B cell (primary cell): ENCODE measurements at regions not wholly inside any gene's neighbourhood (a gene's known extent, or its start where the extent isn't known, plus 50 kb on each side); places are given as distances from the start of the nearest gene placed in this dataset.

Source experiments
- ATAC-seq: fragments of 200-7000 bp; cut with Tn5 transposase; one replicate; pipeline ENCODE4 v1.10.0; 2021; ENCODE audit warnings: low read depth, mild to moderate bottlenecking, moderate number of reproducible peaks, moderate library complexity
- CTCF ChIA-PET: fragments of 350-600 bp; sonication (Branson Sonifier 250); formaldehyde crosslinking; loops from one replicate; lab custom pipeline; 2021; ENCODE audit warnings: antibody characterized with exemption, inconsistent platforms; lab: Charles Lee
- POLR2A ChIA-PET: fragments of 350-600 bp; sonication (Branson Sonifier 250); formaldehyde crosslinking; loops from one replicate; lab custom pipeline; 2021; ENCODE audit warnings: antibody characterized with exemption; lab: Charles Lee
- DNase-seq: peaks from one replicate; pipeline ENCODE4 v3.0.0; 2013
- H2AFZ ChIP-seq: 2 replicates; pipeline ENCODE4 v1.6.1; 2012; ENCODE audit warnings: mild to moderate bottlenecking, low read depth, low read length; ENCODE audit not compliant: insufficient read depth, poor library complexity, severe bottlenecking
- H3K27ac ChIP-seq, 2 donors: 1 replicate in 1 of 2; 2 replicates in 1 of 2; pipeline ENCODE4 v1.5.1; 2012 to 2013; ENCODE audit warnings: low read length in 2 of 2, mild to moderate bottlenecking in 2 of 2, moderate library complexity in 1 of 2
- H3K27me3 ChIP-seq, 4 experiments: fragments of 200-600 bp in 1 of 4; sonication (generic) in 1 of 4; replicated peaks in 1 of 4; 1 replicate in 2 of 4; 2 replicates in 2 of 4; pipeline versions ENCODE4 v1.6.1 to v1.7.0; 2013 to 2016; ENCODE audit warnings: low read length in 3 of 4, mild to moderate bottlenecking in 2 of 4, mixed read lengths in 1 of 4, moderate library complexity in 1 of 4; ENCODE audit not compliant: insufficient read depth in 4 of 4, control insufficient read depth in 3 of 4; ENCODE audit errors: control extremely low read depth in 1 of 4
- H3K36me3 ChIP-seq, 2 experiments: replicated peaks in 1 of 2; 1 replicate in 1 of 2; 2 replicates in 1 of 2; pipeline versions ENCODE4 v1.6.1 to v1.7.1; 2013; ENCODE audit warnings: low read length in 1 of 2; ENCODE audit not compliant: insufficient read depth in 2 of 2, control insufficient read depth in 1 of 2; ENCODE audit errors: control extremely low read depth in 1 of 2, extremely low read depth in 1 of 2
- H3K4me1 ChIP-seq, 2 donors: fragments of 200-600 bp in 1 of 2; sonication (generic) in 1 of 2; 1 replicate in 1 of 2; 2 replicates in 1 of 2; pipeline versions ENCODE4 v1.5.1 to v1.6.1; 2013 to 2017; ENCODE audit warnings: low read length in 2 of 2; ENCODE audit not compliant: control insufficient read depth in 2 of 2, insufficient read depth in 2 of 2
- H3K4me2 ChIP-seq: replicated peaks from 2 replicates; pipeline ENCODE3; 2012; ENCODE audit warnings: mild to moderate bottlenecking, low read depth, low read length; ENCODE audit not compliant: poor library complexity, severe bottlenecking
- H3K4me3 ChIP-seq, 5 experiments: fragments of 200-600 bp in 1 of 5; sonication (generic) in 1 of 5; 1 replicate in 3 of 5; 2 replicates in 2 of 5; pipeline versions ENCODE4 v1.5.1 to v1.7.0; 2011 to 2016; ENCODE audit warnings: low read length in 4 of 5, mild to moderate bottlenecking in 4 of 5, low read depth in 2 of 5, control low read depth in 1 of 5, moderate library complexity in 1 of 5; ENCODE audit not compliant: insufficient read depth in 1 of 5; ENCODE audit errors: control extremely low read depth in 1 of 5, extremely low read depth in 1 of 5
- H3K79me2 ChIP-seq: fragments of 200-600 bp; sonication (generic); one replicate; pipeline ENCODE4 v1.6.0; 2016; ENCODE audit warnings: low read length; ENCODE audit not compliant: control insufficient read depth, insufficient read depth
- H3K9ac ChIP-seq: fragments of 200-600 bp; sonication (generic); 2 replicates; pipeline ENCODE4 v1.6.1; 2017; ENCODE audit warnings: mild to moderate bottlenecking, low read length, moderate library complexity
- H3K9me3 ChIP-seq, 3 donors: one replicate each; pipeline versions ENCODE4 v1.6.1 to v1.7.1; 2013; ENCODE audit warnings: low read length in 2 of 3; ENCODE audit not compliant: control insufficient read depth in 2 of 3, insufficient read depth in 1 of 3; ENCODE audit errors: control extremely low read depth in 1 of 3
- H4K20me1 ChIP-seq: 2 replicates; pipeline ENCODE4 v1.6.0; 2012; ENCODE audit warnings: mild to moderate bottlenecking, low read length; ENCODE audit not compliant: insufficient read depth, control insufficient read depth, poor library complexity, severe bottlenecking
- H3K27ac Mint-ChIP-seq: one replicate; pipeline ENCODE4 v1.8.0; 2021; ENCODE audit warnings: mixed read lengths
- H3K27me3 Mint-ChIP-seq: one replicate; pipeline ENCODE4 v1.8.0; 2021; ENCODE audit warnings: mixed read lengths
- H3K4me1 Mint-ChIP-seq: one replicate; pipeline ENCODE4 v1.8.0; 2021; ENCODE audit warnings: mixed read lengths
- H3K4me3 Mint-ChIP-seq: one replicate; pipeline ENCODE4 v1.8.0; 2021; ENCODE audit warnings: mixed read lengths
- H3K9me3 Mint-ChIP-seq: one replicate; pipeline ENCODE4 v1.8.0; 2022; ENCODE audit warnings: mixed read lengths; ENCODE audit not compliant: insufficient read depth
- EZH2 ChIP-seq: IDR thresholded peaks from 2 replicates; pipeline ENCODE4 v1.6.1; 2012; ENCODE audit warnings: borderline replicate concordance, low read depth, mild to moderate bottlenecking, moderate library complexity, low read length; ENCODE audit not compliant: insufficient read depth, poor library complexity, severe bottlenecking
- WGBS: methylation state at CpG from one replicate; pipeline ENCODE4 v1.1.5; 2013; ENCODE audit warnings: missing lambda C conversion rate; ENCODE audit not compliant: insufficient coverage; 5-methylcytosine and 5-hydroxymethylcytosine counted together
- intact Hi-C: fragments of 100-400 bp; cut with micrococcal nuclease; formaldehyde crosslinking; loops from one replicate; pipeline ENCODE4 v1.10.0; 2022
- TF ChIP-seq, protein P1 (sequence below): fragments of 200-600 bp; IDR thresholded peaks from one replicate; pipeline ENCODE4 v1.8.0; 2022; ENCODE audit warnings: antibody characterized with exemption, mild to moderate bottlenecking

GRCh38 chr7:67614843-67615242 lies 618.2 kb downstream of the TYW1 start:
- intact Hi-C loops, result no loop called here
- Histone ChIP-seq H3K9ac (no peak overlapping the region), H2AFZ (no peak overlapping the region), H3K79me2 (no peaks in the 10 kb centered on the region), H3K36me3 (no peaks in the 10 kb centered on the region), H3K4me2 (no peak overlapping the region), H3K4me3 (no peak overlapping the region), H4K20me1 (no peaks in the 10 kb centered on the region), H3K27me3 (no peaks in the 10 kb centered on the region), H3K4me1 (no peaks in the 10 kb centered on the region), H3K27ac (no peak overlapping the region), H3K9me3 (peaks cover 0 to 7% (median 5%) of the 10 kb centered on the region in 3 donors)
- peaks cover 5% of the 10 kb centered on the region for H3K9me3 Mint-ChIP-seq
- ChIA-PET POLR2A (no interaction called here), CTCF (interaction anchor here (1.1 kb wide), 1 partner anchor 10 kb away, joined by 3 read pairs; no protein-coding TSS in a partner anchor)
- H3K27me3 Mint-ChIP-seq, result peaks cover 8% of the 10 kb centered on the region
- no peak for TF ChIP-seq EZH2
- TF ChIP-seq, protein P1, sequence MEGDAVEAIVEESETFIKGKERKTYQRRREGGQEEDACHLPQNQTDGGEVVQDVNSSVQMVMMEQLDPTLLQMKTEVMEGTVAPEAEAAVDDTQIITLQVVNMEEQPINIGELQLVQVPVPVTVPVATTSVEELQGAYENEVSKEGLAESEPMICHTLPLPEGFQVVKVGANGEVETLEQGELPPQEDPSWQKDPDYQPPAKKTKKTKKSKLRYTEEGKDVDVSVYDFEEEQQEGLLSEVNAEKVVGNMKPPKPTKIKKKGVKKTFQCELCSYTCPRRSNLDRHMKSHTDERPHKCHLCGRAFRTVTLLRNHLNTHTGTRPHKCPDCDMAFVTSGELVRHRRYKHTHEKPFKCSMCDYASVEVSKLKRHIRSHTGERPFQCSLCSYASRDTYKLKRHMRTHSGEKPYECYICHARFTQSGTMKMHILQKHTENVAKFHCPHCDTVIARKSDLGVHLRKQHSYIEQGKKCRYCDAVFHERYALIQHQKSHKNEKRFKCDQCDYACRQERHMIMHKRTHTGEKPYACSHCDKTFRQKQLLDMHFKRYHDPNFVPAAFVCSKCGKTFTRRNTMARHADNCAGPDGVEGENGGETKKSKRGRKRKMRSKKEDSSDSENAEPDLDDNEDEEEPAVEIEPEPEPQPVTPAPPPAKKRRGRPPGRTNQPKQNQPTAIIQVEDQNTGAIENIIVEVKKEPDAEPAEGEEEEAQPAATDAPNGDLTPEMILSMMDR, result no peak
- no CpG with 5 or more reads among the region's 2 CpGs for WGBS
- no peak for ATAC-seq
- H3K27ac Mint-ChIP-seq, result no peak overlapping the region
- no peak for DNase-seq
- H3K4me3 Mint-ChIP-seq, result no peak overlapping the region
- no peaks in the 10 kb centered on the region for H3K4me1 Mint-ChIP-seq

DNA sequence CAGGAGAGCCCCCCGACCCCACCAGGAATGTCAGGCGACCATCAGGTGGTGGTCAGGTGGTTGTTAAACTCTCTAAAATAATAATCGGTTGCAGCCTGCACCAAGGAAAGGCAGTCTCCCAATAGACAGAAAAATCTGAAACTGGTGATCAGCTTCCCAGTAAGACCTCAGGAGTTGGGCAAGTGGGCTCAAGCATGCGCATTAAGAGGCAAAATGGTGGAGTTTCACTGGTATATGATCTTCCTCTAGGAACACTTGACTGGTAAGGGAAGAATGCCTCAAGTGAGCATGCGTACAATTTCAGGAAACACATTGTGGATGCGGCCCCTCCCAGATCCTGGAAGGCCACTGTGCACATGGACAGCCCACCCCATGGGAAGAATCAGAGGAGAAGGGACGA lies 619.9 kb downstream of the TYW1 start:
- 87% methylated on average over 7 of the region's 7 CpGs for WGBS
- no peak overlapping the region for H3K4me3 Mint-ChIP-seq
- H3K9ac ChIP-seq, result no peak overlapping the region
- H3K36me3 ChIP-seq, result no peaks in the 10 kb centered on the region
- H3K4me3 ChIP-seq, result no peak overlapping the region
- H2AFZ ChIP-seq, result no peak overlapping the region
- no peaks in the 10 kb centered on the region for H3K27me3 ChIP-seq
- H3K4me2 ChIP-seq, result no peak overlapping the region
- no peaks in the 10 kb centered on the region for H3K79me2 ChIP-seq
- ChIA-PET POLR2A (no interaction called here), CTCF (no interaction called here)
- ATAC-seq (no peak), DNase-seq (no peak)
- intact Hi-C loops, result no loop called here
- H3K4me1 Mint-ChIP-seq, result no peaks in the 10 kb centered on the region
- peaks cover 12% of the 10 kb centered on the region for H3K27me3 Mint-ChIP-seq
- H3K27ac ChIP-seq, result no peak overlapping the region
- H4K20me1 ChIP-seq, result no peaks in the 10 kb centered on the region
- TF ChIP-seq, protein P1, result no peak
- no peak for TF ChIP-seq EZH2
- H3K27ac Mint-ChIP-seq, result no peak overlapping the region
- H3K4me1 ChIP-seq, result no peaks in the 10 kb centered on the region
- peaks cover 0 to 7% (median 5%) of the 10 kb centered on the region in 3 donors for H3K9me3 ChIP-seq
- peaks cover 5% of the 10 kb centered on the region for H3K9me3 Mint-ChIP-seq
